Activated CD8-positive, alpha-beta memory T cell treated with anti-CD3 and anti-CD28 coated beads, Interleukin-2, amount 50 U/mL, for 1 hour (primary cell): ENCODE measurements at regions not wholly inside any gene's neighbourhood (a gene's known extent, or its start where the extent isn't known, plus 50 kb on each side); places are given as distances from the start of the nearest gene placed in this dataset.

Source experiments
- DNase-seq: peaks from one replicate; pipeline ENCODE4 v3.0.0-alpha.2; 2020; ENCODE audit errors: extremely low read depth

DNA sequence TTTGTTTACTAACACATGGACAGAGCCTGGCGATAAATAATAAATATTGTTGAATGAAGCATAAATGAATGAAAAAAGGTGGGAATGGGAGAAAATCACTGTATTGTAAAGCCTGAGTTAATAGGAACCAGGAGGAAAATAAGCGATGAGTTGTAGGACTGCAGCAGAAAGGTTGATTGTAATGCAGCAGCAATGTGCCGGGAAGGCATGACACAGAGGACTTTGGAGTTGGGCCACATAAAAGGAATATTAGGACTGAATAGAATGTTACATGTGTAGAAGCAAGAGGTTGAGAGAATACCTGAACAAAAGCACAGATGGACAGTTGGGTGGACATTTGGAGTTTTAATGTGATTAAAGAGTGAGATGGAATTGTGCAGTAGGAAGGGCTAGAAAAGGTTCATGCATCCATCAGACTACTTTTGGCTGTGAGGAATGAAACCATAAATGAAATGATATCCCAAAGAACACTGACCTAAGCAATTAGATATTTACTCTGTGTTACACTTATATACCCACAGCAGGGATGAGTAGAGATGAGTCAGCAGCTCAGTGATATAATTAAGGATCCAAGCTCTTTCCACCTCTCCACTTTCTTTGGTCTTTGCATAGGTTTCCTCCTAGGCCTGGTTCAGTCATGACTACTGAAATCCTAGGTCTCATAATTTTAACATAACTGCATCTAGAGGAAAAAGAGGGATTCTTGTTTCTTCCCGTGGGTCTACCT lies 55.4 kb downstream of the CCER1 start:
- DNase-seq: no peak

- DNase-seq: no peak
These were observed 57.0 kb downstream of the CCER1 start for GRCh38 chr12:90897986-90898385.

DNA sequence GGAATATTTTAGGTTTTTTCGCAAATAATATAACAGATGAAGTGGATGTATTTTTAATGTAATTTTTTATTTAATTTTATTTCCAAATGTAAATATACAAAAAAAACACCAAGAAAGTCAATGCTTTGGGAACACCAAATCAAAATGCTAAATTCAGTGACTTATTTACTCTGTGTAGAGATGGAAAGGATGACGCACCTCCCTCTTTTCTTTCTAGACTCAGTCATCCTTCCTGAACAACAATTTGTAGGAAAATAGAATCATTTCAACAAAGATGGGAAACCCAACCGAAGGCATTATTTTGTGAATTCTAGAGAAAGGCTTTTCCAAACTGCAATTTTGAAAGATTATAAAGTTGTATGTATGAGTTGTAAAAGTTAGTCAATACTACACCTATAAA lies 57.7 kb downstream of the CCER1 start:
- no peak for DNase-seq

DNA sequence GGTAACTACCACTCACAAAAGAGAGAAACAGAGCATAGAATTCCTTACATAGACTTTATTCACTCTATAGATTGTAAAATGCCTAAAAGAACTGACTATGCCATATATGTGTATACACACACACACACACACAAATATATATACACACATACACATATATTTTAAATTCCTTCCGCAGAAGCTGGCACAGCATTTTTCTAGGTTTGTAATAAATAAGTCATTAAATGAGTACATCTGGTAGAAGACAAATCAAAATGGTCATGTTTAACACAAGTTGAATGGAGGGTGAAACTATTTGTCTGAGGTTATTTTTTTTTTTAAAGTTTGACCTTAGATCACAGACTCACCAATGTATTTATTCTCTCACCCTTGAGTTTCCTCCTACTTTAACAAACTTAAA lies 58.2 kb downstream of the CCER1 start:
- no peak for DNase-seq

DNA sequence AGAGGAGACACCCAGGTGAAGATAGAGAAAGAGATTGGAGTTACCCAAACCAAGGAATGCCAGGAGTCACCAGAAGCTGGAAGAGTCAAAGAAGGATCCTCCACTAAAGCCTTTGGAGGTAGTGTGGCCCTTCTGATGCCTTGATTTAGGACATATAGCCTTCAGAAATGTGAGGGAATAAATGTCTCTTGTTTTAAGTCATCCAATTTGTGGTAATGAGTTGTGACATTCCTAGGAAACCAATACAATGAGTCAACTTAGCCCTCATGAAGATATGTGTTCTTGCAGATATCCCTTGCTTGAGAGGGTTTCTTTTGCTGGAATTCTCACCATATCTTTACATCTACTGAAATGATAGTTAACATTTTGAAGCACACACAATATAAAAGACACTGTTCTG lies 58.8 kb downstream of the CCER1 start:
- DNase-seq: no peak

GRCh38 chr12:90888316-90888715 lies 66.7 kb downstream of the CCER1 start:
- DNase-seq: no peak

GRCh38 chr12:90883456-90883855 lies 71.5 kb downstream of the CCER1 start:
- DNase-seq: no peak

GRCh38 chr12:90871726-90872096 lies 83.3 kb downstream of the CCER1 start:
- no peak for DNase-seq

GRCh38 chr12:90870971-90871725 lies 83.8 kb downstream of the CCER1 start:
- DNase-seq: no peak

DNA sequence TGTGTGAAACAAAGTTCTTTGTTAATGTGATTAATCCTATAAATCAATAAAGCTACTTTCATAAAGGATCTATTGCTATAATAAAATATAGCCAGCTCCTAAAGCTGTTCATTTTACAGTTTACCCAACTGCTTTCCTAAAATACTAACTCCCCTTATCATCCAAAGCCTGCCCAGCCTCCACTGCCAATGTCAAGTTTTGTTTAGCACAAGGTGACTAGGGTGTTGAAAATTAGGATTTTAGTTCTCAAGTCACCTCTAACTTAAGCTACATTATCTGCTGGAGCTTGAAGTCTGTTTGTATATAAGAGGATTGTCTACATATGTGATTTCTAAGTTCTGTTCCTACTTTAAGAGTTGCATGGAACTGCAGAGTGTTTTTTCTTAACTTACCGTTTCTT lies 86.3 kb downstream of the CCER1 start:
- DNase-seq: no peak

DNA sequence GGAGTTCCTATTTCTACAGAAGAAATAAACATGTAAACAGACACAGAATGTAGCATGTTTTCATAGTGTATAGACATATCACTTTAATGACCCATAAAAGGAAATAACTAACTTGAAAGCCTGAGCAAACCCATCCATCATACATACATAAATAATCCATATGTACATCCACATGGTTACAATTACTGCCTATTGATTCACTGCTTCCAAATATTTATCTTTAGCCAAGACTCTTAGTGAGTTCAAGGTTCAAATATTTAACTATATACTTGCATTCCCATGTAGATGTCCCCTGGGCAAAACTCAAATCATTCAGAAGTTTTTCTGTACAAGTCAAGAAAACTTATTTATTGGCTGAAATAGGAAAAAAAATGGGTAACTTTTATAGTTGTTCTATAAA lies 95.4 kb downstream of the CCER1 start:
- no peak for DNase-seq

DNA sequence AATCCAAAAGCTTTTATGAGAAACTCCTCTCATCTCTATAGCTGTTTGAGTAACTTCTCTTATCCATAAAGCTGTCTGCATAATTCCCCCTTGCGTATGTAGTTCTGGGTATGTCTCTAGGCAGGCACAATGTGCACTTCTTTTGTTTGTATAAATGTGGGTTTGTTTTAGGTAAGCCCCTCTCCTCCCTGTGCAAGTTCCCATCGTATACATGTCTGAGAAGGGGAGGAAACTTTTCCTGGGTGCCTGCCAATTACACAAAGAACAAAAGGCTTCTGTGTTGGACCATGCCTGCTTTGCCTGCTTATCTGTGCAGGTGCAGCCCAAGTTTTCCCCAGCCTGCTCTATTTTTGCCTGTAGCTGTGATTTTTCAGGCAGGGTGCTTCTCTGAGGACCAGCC lies 96.7 kb downstream of the CCER1 start:
- DNase-seq: no peak

DNA sequence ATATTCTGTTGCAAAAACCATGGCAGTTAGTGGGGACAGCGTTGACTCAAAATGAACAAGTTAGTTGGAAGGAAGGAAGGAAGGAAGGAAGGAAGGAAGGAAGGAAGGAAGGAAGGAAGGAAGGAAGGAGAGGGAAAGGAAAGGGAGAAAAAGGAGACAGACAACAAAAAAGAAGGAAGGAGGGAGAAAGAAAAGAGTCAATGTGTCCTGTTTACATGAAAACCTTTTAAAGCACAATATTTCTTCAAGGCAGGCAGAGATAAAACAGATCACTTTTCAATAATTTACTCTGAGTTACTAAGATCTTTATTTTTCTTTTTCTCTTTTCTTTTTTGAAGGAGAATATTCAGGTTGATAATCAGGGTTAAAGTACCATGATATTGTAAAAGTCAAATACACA lies 99.4 kb downstream of the CCER1 start:
- no peak for DNase-seq

DNA sequence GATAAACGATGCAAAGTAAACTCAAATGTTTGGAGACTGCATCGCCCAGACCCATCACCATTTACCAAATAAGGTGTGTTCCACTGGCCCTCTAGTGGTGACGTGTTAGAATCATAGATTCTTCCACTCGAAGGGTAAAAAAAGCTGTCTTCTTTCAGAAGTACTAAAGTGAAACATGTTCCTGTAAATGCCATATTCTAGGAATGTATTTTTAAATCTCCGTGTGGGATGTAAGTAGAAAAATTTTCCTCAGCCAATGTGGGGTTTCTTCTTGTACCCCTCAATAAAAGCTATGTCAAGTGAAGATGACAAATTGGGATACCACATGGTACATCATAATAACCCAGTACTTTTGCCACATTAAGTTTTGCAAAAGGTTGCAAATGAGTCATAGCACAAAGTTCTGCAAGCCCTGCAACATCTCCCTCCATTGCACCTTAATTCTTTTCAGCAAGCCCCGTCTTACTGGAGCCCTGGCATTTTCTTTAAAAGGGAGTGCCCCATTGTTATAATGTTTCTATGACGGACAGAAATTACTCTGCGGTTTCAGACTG lies 100.8 kb downstream of the CCER1 start:
- no peak for DNase-seq

DNA sequence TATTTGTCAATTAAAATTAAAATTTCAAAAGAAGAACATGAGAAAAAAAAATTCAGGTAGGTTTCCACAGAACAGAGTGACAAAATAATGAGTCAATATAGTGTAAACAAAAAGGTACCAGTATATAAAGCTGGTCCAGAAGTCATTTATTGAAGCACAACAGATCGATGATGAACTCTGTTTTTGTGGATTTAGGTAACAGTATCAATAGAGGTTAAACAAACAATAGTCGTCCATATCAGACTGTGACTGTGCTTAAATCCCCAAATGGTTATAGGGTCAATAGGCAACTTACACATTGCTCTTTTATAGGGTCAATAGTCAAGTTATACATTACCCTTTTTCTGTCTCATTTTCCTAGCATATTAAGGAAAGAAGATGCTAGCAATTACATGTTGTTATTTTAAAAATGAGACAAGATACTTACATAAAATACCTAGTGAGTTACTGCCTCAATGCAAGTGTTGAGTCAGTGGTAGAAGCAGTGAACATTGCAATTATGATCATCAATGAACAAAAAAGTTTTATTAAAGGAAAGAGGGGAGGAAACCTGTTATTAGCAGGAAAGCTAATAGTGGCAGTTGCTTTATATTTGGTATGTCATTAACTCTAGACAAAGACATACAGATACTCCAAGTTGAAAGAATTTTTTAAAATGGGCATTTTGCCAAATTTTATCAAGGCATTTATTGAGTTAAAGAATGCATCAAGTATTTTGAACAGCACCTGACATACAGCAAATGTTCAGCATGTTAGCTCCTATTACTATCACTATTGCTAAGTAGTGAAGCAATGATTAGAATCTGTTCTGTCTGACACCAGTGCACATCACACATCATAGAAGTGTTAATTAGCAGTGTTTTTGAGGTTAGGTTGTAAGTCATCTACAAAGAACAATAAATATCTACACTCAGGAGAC lies 102.9 kb downstream of the CCER1 start:
- DNase-seq: no peak

DNA sequence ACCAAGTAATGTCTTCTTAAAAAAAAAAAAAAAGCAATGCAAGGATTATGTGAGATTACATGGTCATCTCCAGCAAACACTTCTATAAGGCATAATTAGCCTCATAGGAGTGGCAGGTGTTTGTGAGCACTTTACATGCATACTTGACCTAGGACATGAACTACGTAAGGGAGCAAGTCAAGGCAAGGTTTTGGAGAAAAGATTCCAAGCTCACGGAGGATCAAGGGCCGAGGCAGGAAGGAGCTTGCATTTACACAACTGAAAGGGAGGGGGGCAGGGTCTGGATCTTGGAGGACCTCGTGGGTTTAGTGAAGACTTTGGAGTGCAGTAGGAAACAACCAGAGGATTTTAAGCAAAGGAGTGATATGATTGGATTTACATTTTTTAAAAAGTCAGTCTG lies 112.5 kb downstream of the CCER1 start:
- no peak for DNase-seq

- no peak for DNase-seq
These were observed 113.6 kb downstream of the CCER1 start for GRCh38 chr12:90841336-90841735.

GRCh38 chr12:90839346-90839745 lies 115.6 kb downstream of the CCER1 start:
- DNase-seq: no peak

- no peak for DNase-seq
These were observed 118.3 kb downstream of the CCER1 start for GRCh38 chr12:90836689-90837088.

DNA sequence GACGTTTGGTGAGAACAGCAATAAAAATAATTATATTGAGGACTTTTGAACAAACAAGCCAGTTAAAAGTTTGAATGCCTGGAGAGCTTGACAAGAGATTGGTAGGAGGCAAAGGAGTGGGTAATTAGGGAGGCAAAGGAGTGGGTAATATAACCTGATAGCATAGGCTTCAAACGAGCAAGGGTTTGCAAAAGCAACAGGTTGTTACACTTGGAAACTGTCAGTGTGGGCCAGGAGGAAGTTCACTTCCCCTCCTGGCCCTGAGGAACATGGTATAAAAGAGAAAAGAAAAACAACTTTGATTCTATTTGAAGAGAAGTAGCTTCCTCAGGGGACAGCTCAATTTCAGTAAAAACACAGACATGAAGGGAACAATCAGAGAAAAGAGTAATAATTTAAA lies 121.7 kb downstream of the CCER1 start:
- DNase-seq: no peak

DNA sequence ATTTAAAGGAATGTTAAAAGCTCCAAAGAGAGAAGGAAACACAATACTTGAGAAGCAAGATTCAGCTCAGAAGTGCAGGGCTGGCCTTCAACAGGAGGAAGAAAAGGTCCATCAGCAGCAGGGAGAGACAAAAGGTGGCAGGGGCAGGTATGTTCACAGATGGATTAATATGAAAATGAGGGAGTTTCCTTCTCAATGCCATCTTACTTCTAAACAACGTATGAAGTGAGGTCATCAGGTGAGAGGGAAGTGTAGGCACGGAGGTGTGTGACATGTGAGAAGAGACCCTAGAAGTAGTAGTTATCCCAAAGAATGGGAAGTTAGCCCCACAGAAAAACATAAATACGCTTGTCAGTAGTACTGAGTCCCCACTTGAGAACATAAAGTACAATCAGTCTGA lies 122.5 kb downstream of the CCER1 start:
- no peak for DNase-seq

DNA sequence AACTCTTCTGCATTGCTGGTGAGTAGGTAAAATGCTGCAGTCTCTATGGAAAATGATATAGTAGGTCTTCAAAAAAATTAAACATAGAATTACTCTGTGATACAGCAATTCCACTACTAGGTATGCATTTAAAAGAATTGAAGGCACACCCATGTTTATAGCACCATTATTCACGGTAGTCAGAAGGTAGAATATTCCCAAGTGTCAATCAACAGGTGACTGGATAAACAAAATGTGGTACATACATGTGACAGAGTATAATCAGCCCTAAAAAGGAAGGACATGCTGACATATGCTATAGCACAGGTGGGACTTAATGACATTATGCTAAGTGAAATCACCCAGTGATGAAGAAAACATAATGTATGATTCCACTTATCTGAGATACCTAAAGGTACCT lies 123.3 kb downstream of the CCER1 start:
- no peak for DNase-seq
